Left lung (tissue), 4 donors: ENCODE measurements at regions not wholly inside any gene's neighbourhood (a gene's known extent, or its start where the extent isn't known, plus 50 kb on each side); places are given as distances from the start of the nearest gene placed in this dataset.

Experiments
- ATAC-seq: fragments of 200-7000 bp; cut with Tn5 transposase; one replicate; pipeline ENCODE4 v1.9.1; 2020; ENCODE audit warnings: moderate library complexity
- DNase-seq, 4 donors: peaks; one replicate each; pipeline ENCODE4 v3.0.0-alpha.2; 2013 to 2020
- H3K27ac ChIP-seq, 2 donors: fragments of 200-600 bp; sonication (generic) in 1 of 2; one replicate each; pipeline versions ENCODE4 v1.5.0 to v1.8.0; 2020 to 2021
- H3K27me3 ChIP-seq, 2 donors: fragments of 200-600 bp; sonication (generic) in 1 of 2; one replicate each; pipeline versions ENCODE4 v1.5.0 to v1.8.0; 2020 to 2021
- H3K36me3 ChIP-seq, 2 donors: fragments of 200-600 bp; sonication (generic) in 1 of 2; one replicate each; pipeline versions ENCODE4 v1.5.0 to v1.8.0; 2020 to 2021
- H3K4me1 ChIP-seq, 2 donors: fragments of 200-600 bp; one replicate each; pipeline ENCODE4 v1.8.0; 2021
- H3K4me3 ChIP-seq, 2 donors: fragments of 200-600 bp; sonication (generic) in 1 of 2; one replicate each; pipeline versions ENCODE4 v1.5.0 to v1.8.0; 2020 to 2021; ENCODE audit warnings: mild to moderate bottlenecking in 1 of 2
- H3K9me3 ChIP-seq, 2 donors: fragments of 200-600 bp; sonication (generic) in 1 of 2; one replicate each; pipeline versions ENCODE4 v1.5.0 to v1.8.0; 2020 to 2021
- CTCF ChIP-seq, 2 donors: fragments of 200-600 bp; sonication (generic) in 1 of 2; IDR thresholded peaks; one replicate each; pipeline versions ENCODE4 v1.5.0 to v1.8.0; 2021; ENCODE audit warnings: antibody characterized with exemption in 2 of 2
- intact Hi-C, 2 donors: fragments of 100-400 bp; cut with DNase I; formaldehyde crosslinking; loops; one replicate each; pipeline versions ENCODE4 v1.11.2 to v1.14.2; 2022
- donor health status: DM: no; HTN: yes; CAD: no.
- donor health status: DM: no; HTN: no; CAD: no.

GRCh38 chr3:176202652-176203051 lies 994.6 kb downstream of the TBL1XR1 start:
- intact Hi-C loops: no loop called here
- Histone ChIP-seq H3K4me1 (no peaks in the 10 kb centered on the region), H3K27me3 (no peaks in the 10 kb centered on the region), H3K36me3 (no peaks in the 10 kb centered on the region), H3K9me3 (peaks cover 0 to 22% of the 10 kb centered on the region in 2 donors), H3K27ac (no peak overlapping the region), H3K4me3 (no peak overlapping the region)
- ATAC-seq: no peak
- DNase-seq: no peak
- TF ChIP-seq CTCF (IDR thresholded peaks at IDR 0.05): no peak

- no peaks in the 10 kb centered on the region for H3K4me1 ChIP-seq
- ATAC-seq (no peak), DNase-seq (no peak)
- no peaks in the 10 kb centered on the region for H3K27me3 ChIP-seq
- H3K9me3 ChIP-seq: peaks cover 0 to 20% of the 10 kb centered on the region in 2 donors
- no peak for TF ChIP-seq CTCF (IDR thresholded peaks at IDR 0.05)
- H3K4me3 ChIP-seq: no peak overlapping the region
- no peaks in the 10 kb centered on the region for H3K36me3 ChIP-seq
- no peak overlapping the region for H3K27ac ChIP-seq
- intact Hi-C loops: no loop called here
These were observed 1004.1 kb downstream of the TBL1XR1 start for GRCh38 chr3:176193032-176193730.

GRCh38 chr3:176190755-176191154 lies 1006.5 kb downstream of the TBL1XR1 start:
- H3K36me3 ChIP-seq: no peaks in the 10 kb centered on the region

GRCh38 chr3:176183181-176183580 lies 1014.1 kb downstream of the TBL1XR1 start:
- no peak for ATAC-seq
- H3K4me3 ChIP-seq: no peak overlapping the region
- no peaks in the 10 kb centered on the region for H3K9me3 ChIP-seq
- no peak overlapping the region for H3K27ac ChIP-seq
- intact Hi-C loops: no loop called here
- no peaks in the 10 kb centered on the region for H3K27me3 ChIP-seq
- DNase-seq: no peak
- no peaks in the 10 kb centered on the region for H3K36me3 ChIP-seq
- no peak for TF ChIP-seq CTCF (IDR thresholded peaks at IDR 0.05)
- no peaks in the 10 kb centered on the region for H3K4me1 ChIP-seq

More at GRCh38 chr3:176190755-176191154, 1006.5 kb downstream of the TBL1XR1 start:
- Histone ChIP-seq H3K4me1 (no peaks in the 10 kb centered on the region), H3K9me3 (no peaks in the 10 kb centered on the region), H3K4me3 (no peak overlapping the region), H3K27me3 (no peaks in the 10 kb centered on the region), H3K27ac (no peak overlapping the region)
- intact Hi-C loops: no loop called here
- no peak for TF ChIP-seq CTCF (IDR thresholded peaks at IDR 0.05)
- no peak for ATAC-seq
- no peak for DNase-seq

GRCh38 chr3:176174060-176174459 lies 1023.2 kb downstream of the TBL1XR1 start:
- TF ChIP-seq CTCF (IDR thresholded peaks at IDR 0.05): no peak
- no peak for ATAC-seq

More at GRCh38 chr3:176174060-176174459, 1023.2 kb downstream of the TBL1XR1 start:
- intact Hi-C loops: no loop called here
- no peaks in the 10 kb centered on the region for H3K9me3 ChIP-seq
- H3K27ac ChIP-seq: no peak overlapping the region
- H3K4me3 ChIP-seq: no peak overlapping the region
- DNase-seq: no peak
- no peaks in the 10 kb centered on the region for H3K4me1 ChIP-seq
- no peaks in the 10 kb centered on the region for H3K27me3 ChIP-seq
- no peaks in the 10 kb centered on the region for H3K36me3 ChIP-seq
